HPDE6-E6E7 (cell line): ENCODE measurements at regions not wholly inside any gene's neighbourhood (a gene's known extent, or its start where the extent isn't known, plus 50 kb on each side); places are given as distances from the start of the nearest gene placed in this dataset.
"Not testable (repeated sequence)": the region's sequence is repeated elsewhere in the genome, so short reads cannot be mapped to it uniquely, and the experiment has no call there.

ENCODE experiments used
- DNase-seq: peaks from one replicate; pipeline ENCODE4 v3.0.0; 2011; ENCODE audit warnings: missing footprints; ENCODE audit errors: extremely low spot score

DNA sequence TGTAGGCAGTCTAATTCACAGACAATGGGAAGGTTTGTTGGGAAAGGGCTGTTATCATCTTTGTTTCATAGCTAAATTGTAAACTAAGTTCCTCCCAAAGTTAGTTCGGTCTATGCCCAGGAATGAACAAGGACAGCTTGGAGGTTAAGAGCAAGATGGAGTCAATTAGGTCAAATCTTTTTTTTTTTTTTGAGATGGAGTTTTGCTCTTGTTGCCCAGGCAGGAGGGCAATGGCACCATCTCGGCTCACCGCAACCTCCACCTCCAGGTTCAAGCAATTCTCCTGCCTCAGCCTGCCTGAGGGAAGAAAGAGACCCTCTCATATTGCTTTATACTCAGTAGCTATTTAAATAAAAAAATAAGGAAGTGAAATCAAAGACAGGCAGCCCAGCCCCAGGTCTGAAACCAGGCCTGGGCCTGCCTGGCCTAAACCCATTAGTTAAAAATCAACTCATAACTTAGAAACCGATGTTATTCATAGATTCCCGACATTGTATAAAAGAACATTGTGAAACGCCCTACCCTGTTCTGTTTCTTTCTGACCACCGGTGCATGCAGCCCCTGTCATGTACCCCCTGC, 297.4 kb upstream of the SGCG start:
- DNase-seq = no peak

DNA sequence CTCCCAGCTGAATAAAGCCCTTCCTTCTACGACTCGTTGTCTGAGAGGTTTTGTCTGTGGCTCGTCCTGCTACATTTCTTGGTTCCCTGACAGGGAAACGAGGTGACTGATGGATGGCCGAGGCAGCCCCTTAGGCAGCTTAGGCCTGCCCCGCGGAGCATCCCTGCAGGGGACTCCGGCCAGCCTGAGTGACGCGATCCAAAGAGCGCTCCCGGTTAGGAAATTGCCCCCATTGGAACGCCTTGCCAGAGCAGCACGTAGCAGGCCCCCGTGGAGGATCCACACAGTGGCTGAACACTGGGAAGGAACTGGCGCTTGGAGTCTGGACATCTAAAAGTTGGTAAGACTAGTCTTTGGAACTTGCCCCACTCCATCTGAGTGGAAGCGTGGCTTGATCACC, 296.8 kb upstream of the SGCG start:
- DNase-seq = no peak

DNA sequence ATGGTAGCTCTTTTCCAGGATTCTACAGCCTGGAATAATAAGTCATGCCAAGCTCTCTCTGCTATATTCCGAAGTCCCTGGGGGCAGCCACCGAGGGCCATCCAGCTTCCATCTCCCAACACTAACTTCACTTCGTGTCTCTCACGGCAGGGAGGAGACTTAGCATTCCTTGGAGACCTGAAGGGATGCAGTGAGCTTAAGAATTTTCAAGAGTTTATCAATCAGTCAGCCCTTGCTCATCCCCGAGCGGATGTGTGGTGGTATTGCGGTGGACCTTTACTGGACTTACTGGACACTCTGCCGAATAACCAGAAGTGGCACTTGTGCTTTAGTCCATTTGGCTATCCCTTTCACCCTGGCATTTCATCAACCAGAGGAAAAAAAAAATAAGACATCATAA, 294.7 kb upstream of the SGCG start:
- DNase-seq = not testable (repeated sequence)

DNA sequence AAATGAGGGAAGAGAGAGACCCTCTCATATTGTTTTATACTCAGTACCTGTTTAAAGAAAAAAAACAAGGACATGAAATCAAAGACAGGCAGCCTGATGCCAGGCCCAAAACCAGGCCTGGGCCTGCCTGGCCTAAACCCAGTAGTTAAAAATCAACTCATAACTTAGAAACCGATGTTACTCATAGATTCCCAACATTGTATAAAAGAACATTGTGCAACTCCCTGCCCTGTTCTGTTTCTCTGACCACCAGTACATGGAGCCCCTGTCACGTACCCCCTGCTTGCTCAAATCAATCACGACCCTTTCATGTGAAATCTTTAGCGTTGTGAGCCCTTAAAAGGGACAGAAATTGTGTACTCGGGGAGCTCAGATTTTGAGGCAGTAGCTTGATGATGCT, 291.4 kb upstream of the SGCG start:
- not testable (repeated sequence) for DNase-seq

DNA sequence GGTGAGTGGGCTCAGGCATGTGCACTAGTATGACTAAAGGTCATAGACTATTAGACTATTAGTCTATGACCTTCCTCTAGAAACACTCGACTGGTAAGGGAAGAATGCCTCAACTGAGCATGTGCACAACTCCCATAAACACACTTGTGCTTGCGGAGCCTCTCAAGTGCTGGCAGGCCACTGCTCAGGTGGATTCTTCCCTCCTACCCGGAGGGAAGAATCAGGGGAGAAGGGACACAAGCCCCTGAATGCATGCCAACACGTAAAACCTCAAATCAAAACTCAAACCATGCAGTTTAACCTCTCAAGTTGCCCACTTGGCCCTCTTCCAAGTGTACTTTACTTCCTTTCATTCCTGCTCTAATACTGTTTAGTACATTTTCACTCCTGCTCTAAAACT, 287.6 kb upstream of the SGCG start:
- DNase-seq = no peak

DNA sequence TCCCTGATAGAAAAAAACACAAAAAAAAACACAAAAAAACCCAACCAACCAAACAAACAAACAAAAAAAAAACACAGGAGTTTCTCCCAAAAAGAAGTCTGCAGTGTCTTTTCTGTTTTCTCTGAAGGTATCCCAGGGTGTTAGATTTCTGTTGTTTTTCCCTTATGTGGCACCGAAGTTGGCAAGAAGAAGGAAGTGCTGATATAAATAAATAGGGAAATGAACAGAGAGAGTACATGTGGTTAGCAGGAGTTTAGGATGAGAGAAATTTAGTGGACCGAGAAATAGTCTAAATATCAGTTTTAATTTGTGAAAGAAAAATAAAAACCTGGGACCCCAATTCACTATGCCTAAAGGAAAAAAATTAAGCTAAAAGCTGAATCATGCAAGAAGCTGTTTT, 287.0 kb upstream of the SGCG start:
- DNase-seq = no peak

DNA sequence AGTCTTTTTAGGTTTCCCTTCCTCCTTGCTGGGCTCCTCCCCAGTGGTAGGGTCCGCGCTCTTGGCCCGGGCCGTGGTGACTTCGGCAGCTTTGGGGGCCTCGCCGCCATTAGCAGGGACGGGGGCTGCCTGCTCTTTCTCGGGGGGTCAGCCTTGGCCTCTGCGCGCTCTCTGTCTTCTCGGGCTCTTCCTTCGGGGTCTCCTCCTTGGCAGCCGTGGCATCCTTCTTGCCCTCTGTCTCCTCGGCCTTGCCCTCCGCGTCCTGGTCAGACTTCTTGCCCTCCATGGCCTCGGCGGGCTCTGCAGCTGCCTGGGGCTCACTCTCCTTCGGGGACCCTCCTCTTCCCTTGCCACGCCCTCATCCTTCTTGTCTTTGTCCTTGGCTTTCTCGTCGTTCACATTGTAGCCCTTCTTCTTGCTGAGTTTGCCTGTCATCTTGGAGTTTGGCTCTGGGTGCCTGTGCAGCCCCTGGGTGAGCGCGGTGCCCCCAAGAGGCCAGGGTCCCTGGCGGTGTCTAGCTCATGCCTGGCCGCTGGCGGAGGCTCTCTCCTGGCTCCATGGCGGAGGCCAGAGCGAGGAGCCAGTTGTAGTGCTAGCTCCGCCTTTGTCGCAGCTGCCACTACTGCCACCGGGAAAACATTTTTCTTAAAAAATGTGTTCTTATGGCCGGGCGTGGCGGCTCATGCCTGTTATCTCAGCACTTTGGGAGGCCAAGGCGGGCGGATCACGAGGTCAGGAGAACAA, 283.0 kb upstream of the SGCG start:
- DNase-seq = no peak

DNA sequence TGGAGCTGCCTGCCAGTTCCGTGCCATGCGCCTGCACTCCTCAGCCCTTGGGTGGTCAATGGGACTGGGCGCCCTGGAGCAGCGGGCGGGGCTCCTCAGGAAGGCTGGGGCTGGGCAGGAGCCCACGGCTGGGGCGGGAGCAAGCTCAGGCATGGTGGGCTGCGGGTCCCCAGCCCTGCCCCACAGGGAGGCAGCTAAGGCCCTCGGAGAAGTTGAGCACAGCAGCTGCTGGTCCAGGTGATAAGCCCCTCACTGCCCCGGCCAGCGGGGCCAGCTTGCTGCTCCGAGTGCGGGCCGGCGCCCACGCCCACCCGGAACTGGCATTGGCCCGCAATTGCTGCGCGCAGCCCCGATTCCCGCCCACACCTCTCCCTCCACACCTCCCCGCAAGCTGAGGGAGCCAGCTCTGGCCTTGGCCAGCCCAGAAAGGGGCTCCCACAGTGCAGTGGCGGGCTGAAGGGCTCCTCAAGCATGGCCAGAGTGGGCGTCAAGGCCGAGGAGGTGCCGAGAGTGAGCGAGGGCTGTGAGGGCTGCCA, 280.3 kb upstream of the SGCG start:
- not testable (repeated sequence) for DNase-seq

DNA sequence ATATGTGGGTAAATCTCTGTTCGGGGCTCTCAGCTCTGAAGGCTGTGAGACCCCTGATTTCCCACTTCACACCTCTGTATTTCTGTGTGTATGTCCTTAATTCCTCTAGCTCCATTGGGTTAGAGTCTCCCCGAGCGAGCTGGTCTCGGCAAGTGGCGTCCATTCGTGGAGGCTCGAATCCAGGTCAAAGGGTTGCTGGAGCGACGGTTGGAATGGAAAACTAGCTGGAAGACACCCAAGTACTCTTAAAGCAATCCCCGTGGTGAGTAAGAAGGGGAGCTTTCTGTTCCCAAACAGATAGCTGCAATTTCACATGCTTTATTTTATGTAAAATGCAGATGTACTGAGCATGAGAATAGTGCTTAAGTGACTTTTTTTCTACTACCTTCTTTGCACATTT, 277.5 kb upstream of the SGCG start:
- no peak for DNase-seq

DNA sequence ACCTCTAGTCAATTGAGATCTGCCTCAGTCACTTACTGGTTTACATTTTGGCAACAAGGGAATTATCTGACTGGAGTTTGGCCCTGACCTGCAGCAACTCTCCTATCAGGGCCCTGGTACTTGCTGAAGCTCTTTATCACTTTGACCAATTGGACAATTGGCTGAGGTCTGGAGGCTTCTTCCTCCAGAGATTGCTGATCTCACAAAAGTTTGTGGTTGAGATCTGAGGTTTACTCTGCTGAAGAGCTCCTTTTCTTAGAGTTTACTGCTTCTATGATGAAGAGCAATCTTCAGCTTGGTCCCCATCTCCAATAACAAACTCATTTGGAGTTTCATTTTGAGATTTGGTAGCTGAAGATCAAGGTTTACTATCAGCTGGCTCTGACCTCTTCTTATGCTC, 276.9 kb upstream of the SGCG start:
- no peak for DNase-seq

DNA sequence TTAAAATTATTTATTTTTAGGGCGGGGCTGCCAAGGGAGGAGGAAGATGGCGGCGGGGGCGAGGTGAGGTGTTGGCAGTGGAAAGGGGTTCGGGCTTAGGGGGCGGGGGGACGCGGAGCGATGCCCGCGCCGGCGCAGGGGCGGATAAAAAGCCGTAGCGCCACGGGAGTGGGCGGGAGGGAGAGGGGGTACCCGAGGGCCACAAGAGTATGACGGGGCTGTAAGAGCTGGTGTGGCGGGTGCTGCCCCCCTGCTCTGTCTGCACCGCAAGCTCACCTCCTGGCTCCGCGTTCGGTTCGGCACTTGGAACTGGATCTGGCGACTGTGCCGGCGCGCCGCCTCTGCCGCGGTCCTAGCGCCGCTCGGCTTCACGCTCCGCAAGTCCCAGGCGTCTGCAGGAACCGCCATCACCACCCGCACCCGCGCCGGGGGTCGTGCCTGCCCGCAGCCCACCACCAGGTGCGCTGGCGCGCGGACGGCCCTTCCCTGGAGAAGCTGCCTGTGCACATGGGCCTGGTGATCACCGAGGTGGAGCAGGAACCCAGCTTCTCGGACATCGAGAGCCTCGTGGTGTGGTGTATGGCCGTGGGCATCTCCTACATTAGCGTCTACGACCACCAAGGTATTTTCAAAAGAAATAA, 265.2 kb upstream of the SGCG start:
- DNase-seq = no peak

DNA sequence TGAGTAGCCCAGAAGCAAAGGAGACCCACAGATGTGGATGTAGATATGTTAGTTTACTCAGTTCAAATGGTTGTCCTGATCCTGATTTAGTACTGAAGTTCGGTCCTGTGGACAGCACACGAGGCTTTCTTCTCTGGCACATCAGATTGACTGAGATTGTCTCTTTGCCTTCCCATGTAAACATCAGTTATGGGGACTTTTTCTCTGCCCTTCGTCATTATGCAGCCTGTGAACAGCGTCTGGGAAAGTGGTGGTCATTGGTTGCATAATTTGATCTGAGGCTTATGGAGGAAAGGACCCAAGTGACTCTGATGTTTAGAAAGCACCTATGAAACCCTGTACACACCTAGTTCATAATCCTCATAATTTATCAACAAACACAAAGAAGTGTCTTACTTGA, 264.5 kb upstream of the SGCG start:
- not testable (repeated sequence) for DNase-seq

DNA sequence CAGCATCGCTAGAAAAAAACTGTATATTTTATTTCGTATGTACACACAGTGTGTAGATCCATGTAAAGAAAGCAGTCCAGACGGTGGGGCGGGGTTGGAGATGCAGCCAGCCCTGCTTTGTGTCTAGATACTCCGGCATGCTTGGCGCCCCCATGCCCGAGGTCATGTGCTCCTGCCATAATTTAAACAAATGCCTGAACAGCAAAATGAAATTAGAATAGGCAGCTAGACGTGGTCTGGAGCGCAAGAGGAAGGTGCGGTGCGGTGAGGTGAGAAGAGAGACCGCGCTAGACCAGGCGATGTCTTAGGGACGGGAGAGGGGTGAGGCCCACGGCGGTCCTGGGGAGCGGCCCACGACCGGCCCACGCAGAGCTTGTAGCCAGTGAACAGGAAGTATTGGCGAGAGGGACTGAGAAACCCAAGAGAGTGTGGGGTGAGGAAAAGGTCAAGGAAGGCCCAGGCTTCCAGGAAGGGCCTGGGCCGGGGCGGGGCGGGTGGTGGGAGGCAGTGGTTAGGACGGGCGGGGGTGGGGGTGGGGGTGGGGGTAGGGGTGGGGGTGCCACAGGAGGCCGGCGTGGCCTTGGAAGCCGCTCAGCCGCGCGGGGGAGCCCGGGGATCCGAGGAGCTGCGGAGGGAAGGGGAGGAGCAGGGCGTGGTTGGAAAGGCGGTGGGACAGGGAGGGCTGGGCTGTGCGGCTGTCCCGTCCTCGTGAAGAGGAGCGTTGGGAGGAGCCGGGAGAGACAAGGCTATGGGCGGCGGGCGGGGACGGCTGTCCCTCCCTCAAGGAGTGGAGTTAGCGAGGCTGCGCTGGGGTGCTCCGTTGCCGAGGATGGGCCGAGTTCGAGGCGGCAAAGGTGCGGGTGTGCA, 254.7 kb upstream of the SGCG start:
- no peak for DNase-seq

DNA sequence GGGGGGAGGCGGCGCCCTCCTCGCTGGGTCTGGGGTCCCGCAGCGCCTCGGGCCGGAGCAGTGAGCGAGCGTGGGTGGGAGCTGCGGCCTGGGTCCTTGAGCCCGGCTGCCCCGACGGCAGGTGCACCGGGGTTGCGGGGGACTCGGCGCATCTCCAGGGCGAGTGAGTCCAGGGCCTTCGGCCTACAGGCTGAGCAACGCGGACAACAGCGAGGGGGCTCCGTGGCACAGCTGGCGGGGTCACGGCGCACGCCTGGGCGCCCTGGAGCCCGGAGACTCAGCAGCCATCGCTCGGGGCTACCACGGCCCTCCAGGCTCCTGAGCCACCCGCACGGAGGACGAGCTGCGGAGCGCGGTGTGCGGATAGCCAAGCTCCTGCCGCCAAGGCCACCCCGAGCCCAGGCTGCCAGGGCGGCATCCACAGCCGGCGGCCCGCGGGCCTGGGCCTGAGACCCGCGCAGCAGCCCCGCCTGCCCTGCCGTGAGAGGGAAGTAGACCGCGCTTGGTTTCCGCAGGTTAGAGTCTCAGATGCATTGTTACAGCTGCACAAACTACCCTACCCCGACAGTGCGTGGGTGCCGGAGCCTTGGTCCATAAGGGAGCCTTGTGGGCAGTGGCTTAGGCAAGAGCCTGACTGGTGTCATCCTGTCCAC, 253.9 kb upstream of the SGCG start:
- no peak for DNase-seq

DNA sequence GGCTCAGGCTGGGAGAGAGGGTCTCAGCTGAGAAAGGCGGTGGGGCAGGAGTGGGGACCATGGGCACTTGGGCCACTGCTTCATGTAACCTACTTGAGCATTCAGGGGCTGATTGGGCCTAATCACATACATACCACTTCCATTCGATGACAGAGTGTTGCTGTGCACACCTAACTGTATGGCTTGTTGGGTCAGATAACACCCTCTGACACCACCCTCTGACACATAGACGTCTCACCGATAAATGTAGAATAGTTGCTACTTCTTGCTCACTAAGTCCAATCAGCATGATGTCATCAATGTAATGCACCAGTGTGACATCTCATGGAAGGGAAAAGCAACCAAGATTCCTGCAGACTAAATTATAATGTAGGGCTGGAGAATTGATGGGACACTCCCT, 252.9 kb upstream of the SGCG start:
- not testable (repeated sequence) for DNase-seq

DNA sequence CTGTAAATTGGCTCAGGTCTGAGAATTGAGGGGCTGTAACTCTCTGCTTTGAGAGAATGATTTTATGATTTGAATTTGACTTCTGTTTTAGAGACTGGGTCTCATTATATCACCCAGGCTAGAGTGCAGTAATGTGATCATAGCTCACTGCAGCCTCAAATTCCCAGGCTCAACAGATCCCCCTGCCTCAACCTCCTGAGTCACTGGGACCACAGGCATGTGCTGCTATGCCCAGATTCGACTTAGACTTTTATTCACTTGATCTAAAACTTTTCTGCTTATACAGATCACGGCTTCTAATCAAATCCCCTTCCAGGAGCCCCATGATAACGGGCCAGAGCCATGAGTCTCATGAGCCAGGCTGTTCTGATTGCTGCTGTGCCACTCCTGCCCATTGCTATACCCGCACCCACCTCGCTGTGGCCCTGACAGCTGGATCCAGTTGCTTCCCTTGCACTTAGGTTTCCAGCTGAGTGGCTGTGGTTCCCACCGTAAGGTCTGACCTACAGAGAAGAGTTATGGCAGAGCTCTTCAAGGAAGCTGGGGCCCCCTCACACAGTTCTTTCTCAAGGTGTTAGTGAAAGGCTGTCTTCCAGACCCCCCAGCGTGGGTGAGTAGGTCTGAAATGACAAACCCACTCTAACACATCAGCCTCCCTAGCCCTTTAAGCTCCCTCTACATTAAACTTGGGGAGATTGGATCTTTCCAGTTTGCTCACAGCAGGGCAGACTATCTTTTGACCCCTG, 251.2 kb upstream of the SGCG start:
- DNase-seq = no peak

DNA sequence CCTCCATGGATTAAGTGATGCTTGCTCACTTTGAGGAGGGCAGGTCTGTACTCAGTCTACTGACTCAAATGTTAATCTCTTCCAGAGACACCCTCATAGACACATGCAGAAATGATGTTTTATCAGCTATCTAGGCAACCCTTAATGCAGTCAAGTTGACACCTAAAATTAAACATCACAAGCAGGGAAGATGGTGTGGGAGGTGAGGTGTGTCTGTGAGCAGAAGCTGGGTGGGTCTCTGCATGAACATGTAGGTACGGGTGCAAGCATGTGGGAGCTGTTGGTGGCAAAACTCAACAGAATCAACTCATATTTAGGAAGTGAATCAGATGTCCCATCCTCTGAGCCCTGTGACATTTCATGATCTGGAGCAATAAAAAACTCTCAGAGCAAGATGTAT, 249.2 kb upstream of the SGCG start:
- DNase-seq = no peak

DNA sequence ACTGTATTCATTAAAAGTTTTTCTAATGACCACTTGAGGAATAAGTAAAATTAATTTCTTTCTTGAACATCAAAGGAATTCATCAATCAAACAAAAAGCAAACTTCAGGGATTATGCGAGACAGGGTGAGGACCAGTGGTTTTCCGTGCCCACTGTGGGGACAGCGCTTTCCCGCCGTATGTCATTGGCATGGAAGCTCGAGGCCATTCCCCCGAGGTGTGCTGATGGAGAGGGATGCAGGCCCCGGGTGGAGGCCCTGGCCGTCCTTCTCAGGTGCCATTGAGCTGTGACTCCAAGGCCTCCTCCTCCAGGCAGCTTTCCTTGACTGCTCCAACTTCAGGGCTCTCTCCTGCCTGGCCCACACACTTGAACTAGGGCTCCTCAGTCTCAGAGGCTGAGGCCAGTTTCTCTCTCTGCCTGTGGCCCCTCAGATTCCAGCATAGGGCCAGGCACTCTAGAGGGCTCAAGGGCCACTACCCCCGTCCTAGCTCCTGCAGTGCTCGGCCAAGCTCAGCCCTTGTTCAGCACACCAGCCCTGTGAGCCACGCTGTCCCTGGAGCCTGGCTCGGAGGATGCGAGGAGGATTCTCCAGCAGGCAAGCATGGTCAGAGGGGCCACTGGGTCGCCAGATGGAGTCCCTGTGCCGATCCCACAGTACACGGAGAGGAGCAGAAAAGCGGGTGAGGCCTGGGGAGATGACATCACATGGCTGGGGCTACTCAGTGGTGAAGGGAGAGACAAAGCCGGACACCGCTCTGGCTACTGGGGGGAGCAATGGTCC, 248.0 kb upstream of the SGCG start:
- not testable (repeated sequence) for DNase-seq

DNA sequence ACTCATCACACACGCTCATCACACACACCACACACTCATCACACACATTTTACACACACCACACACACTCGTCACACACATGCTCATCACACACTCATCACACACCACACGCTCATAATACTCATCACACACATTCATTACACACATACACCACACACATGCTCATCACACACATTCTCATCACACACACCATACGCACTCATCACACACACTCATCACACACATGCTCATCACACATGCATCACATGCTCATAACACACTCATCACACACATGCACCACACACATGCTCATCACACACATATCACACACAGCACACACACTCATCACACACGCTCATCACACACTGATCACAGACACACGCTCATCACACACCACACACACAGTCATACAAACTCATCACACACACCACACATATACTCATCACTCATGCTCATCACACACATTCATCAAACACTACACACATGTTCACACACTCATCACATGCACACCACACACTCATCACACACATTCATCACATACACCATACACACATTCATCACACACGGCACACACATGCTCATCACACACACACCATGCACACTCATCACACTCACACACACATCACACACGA, 247.1 kb upstream of the SGCG start:
- no peak for DNase-seq
